GM12878 (cell line): ENCODE measurements at regions not wholly inside any gene's neighbourhood (a gene's known extent, or its start where the extent isn't known, plus 50 kb on each side); places are given as distances from the start of the nearest gene placed in this dataset.

Experiments
- ATAC-seq: fragments of 200-7000 bp; cut with Tn5 transposase; 3 replicates; pipeline ENCODE4 v1.9.1; 2020; ENCODE audit warnings: mild to moderate bottlenecking, moderate library complexity
- BruUV-seq: library from RNA; stranded (reverse); fragments of 400-500 nt; replicated peaks from 2 replicates; lab custom pipeline; 2021; lab: Mats Ljungman, UMichigan
- CTCF ChIA-PET: fragments of 300-600 bp; sonication (Branson Sonifier 250); formaldehyde crosslinking; extraction: SDS; loops from one replicate; lab custom pipeline; 2021; ENCODE audit warnings: inconsistent platforms; lab: Yijun Ruan, JAX
- POLR2A ChIA-PET: fragments of 350-600 bp; formaldehyde crosslinking; extraction: SDS; loops from one replicate; lab custom pipeline; 2021; ENCODE audit warnings: inconsistent platforms; lab: Charles Lee
- RAD21 ChIA-PET: fragments of 300-600 bp; sonication (Branson Sonifier 250); formaldehyde crosslinking; loops from one replicate; lab custom pipeline; 2023; ENCODE audit warnings: antibody characterized with exemption; ENCODE audit not compliant: unreplicated experiment; lab: Charles Lee
- SMC1A ChIA-PET: fragments of 300-600 bp; sonication (Branson Sonifier 250); formaldehyde crosslinking; loops from one replicate; lab custom pipeline; 2023; ENCODE audit not compliant: unreplicated experiment, uncharacterized antibody; lab: Charles Lee
- DNase-seq: peaks from one replicate; pipeline ENCODE4 v3.0.0-alpha.2; 2011; ENCODE audit warnings: low read depth, low spot score
- FAIRE-seq: peaks from 3 replicates; lab custom pipeline; 2011; peaks lifted over from hg19 to GRCh38; lab: Jason Lieb, UNC
- H2AFZ ChIP-seq: 2 replicates; pipeline ENCODE4 v1.6.0; 2011; ENCODE audit warnings: low read depth, low read length, control low read depth; ENCODE audit not compliant: control insufficient read depth
- H3K27ac ChIP-seq: 2 replicates; pipeline ENCODE4 v1.5.1; 2011; ENCODE audit warnings: control low read depth; ENCODE audit not compliant: control insufficient read depth, insufficient read depth
- H3K27me3 ChIP-seq, 2 experiments: replicated peaks in 1 of 2; 2 replicates each; pipeline versions ENCODE4 v1.6.0 to v1.6.1; 2011; ENCODE audit warnings: low read length in 1 of 2; ENCODE audit not compliant: control insufficient read depth in 2 of 2, insufficient read depth in 2 of 2
- H3K36me3 ChIP-seq, 2 experiments: 2 replicates each; pipeline ENCODE4 v1.5.1; 2011; ENCODE audit warnings: low read length in 1 of 2; ENCODE audit not compliant: control insufficient read depth in 2 of 2, insufficient read depth in 2 of 2
- H3K4me1 ChIP-seq: 2 replicates; pipeline ENCODE4 v1.6.1; 2011; ENCODE audit warnings: mild to moderate bottlenecking, low read length, moderate library complexity, mixed read lengths; ENCODE audit not compliant: control insufficient read depth, insufficient read depth
- H3K4me2 ChIP-seq: 2 replicates; pipeline ENCODE4 v1.6.0; 2011; ENCODE audit warnings: control low read depth; ENCODE audit not compliant: control insufficient read depth, insufficient read depth
- H3K4me3 ChIP-seq: fragments of 200-600 bp; sonication (generic); 2 replicates; pipeline ENCODE4 v1.5.1; 2016
- H3K79me2 ChIP-seq: 2 replicates; pipeline ENCODE4 v1.6.0; 2011; ENCODE audit warnings: low read length; ENCODE audit not compliant: control insufficient read depth, insufficient read depth
- H3K9ac ChIP-seq: 2 replicates; pipeline ENCODE4 v1.8.0; 2011; ENCODE audit warnings: low read length, control low read depth, mixed read lengths; ENCODE audit not compliant: control insufficient read depth, insufficient read depth
- H3K9me3 ChIP-seq: replicated peaks from 3 replicates; pipeline ENCODE4 v1.5.1; 2011; ENCODE audit warnings: mild to moderate bottlenecking, low read length; ENCODE audit not compliant: control insufficient read depth, insufficient read depth
- H4K20me1 ChIP-seq: 2 replicates; pipeline ENCODE4 v1.6.0; 2011; ENCODE audit not compliant: control insufficient read depth, insufficient read depth
- E4F1 ChIP-seq: fragments of 450-650 bp; IDR thresholded peaks from 2 replicates; pipeline ENCODE4 v1.6.1; 2018; ENCODE audit warnings: borderline replicate concordance, mild to moderate bottlenecking; ENCODE audit not compliant: partially characterized antibody
- KAT2A ChIP-seq: conservative IDR thresholded peaks from 2 replicates; pipeline ENCODE4 v1.6.1; 2011; ENCODE audit warnings: low read depth, low read length; ENCODE audit not compliant: control insufficient read depth
- MYC ChIP-seq: IDR thresholded peaks from 2 replicates; pipeline ENCODE4 v1.6.1; 2011; ENCODE audit warnings: mild to moderate bottlenecking, low read length, moderate library complexity, inconsistent platforms; ENCODE audit not compliant: insufficient read depth, insufficient replicate concordance, insufficient read length, severe bottlenecking
- POLR2AphosphoS2 ChIP-seq: IDR thresholded peaks from 2 replicates; pipeline ENCODE4 v1.6.1; 2011; ENCODE audit warnings: low read depth, mild to moderate bottlenecking, low read length, improper control_type of control experiment, moderate library complexity
- POU2F2 ChIP-seq: IDR thresholded peaks from 3 replicates; pipeline ENCODE4 v1.6.1; 2011; ENCODE audit warnings: low read depth, mild to moderate bottlenecking, low read length, borderline replicate concordance
- RAD21 ChIP-seq: IDR thresholded peaks from 2 replicates; pipeline ENCODE4 v1.6.1; 2011; ENCODE audit warnings: mild to moderate bottlenecking, low read depth, low read length, moderate library complexity; ENCODE audit not compliant: insufficient read depth
- SRF ChIP-seq, 2 experiments: IDR thresholded peaks; 2 replicates each; pipeline ENCODE4 v1.6.1; 2011; ENCODE audit warnings: low read depth in 2 of 2, low read length in 2 of 2, mild to moderate bottlenecking in 1 of 2, moderate library complexity in 1 of 2
- ZNF384 ChIP-seq: IDR thresholded peaks from 2 replicates; pipeline ENCODE4 v1.6.1; 2012; ENCODE audit warnings: low read depth, mild to moderate bottlenecking, low read length, improper control_type of control experiment, borderline replicate concordance
- WGBS: methylation state at CpG from one replicate; pipeline ENCODE4 v1.1.6; 2016; ENCODE audit warnings: low lambda C conversion rate; ENCODE audit not compliant: insufficient replicate concordance, insufficient coverage; ENCODE audit errors: missing lambda C conversion rate; 5-methylcytosine and 5-hydroxymethylcytosine counted together
- in situ Hi-C: fragments of 300-500 bp; cut with MboI; formaldehyde crosslinking; loops from 9 replicates; pipeline ENCODE4 v1.14.3; 2018; ENCODE audit warnings: mixed read lengths
- intact Hi-C: fragments of 100-400 bp; cut with micrococcal nuclease; formaldehyde crosslinking; loops from one replicate; pipeline ENCODE4 v1.14.2; 2022; ENCODE audit not compliant: unreplicated experiment
- TF ChIP-seq, protein P1 (sequence below): fragments of 450-650 bp; IDR thresholded peaks from 2 replicates; pipeline ENCODE4 v1.6.1; 2017; ENCODE audit warnings: borderline replicate concordance

GRCh38 chr4:75289914-75290582 lies 224.2 kb downstream of the RCHY1 start (continued):
- no peak for TF ChIP-seq ZNF384
- TF ChIP-seq RAD21: peak; percentile 90
- no peak for TF ChIP-seq POLR2AphosphoS2
- TF ChIP-seq, all 136 proteins: peak for 3

DNA sequence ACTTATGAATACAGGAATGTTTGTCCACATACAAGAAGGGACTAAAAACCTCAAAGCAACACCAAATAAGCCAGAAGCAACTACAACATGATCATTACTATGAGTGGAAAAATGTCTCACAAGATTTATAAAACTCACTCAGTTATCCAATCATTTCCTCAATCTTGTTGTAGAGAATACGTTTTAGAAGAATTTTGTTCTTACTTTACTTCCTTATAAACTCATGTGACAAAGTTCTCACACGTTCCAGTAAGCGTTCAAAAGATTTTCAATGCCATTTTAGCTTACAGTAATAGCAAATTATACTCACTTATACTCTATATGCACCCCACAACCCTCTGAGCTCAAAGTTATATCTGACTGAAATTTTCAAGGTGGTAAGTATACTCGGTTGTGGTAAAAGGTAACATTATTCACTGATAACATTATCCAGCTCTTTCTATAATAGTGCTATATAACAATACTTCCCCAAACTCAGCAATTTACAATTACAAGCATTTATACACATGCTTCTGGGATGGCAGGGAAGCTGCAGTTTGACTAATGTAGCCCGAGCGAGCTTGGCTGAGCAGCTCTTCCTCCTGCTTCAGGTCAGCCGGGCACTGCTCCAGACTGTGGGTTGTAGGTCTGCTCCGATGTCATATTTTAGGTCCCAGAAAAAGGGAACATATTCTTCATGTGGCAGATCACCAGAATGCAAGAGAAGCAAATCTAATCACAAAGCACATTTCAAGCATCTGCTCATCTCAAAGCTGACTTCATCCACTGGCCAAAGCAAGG lies 226.3 kb downstream of the RCHY1 start:
- no peaks in the 10 kb centered on the region for H3K27me3 ChIP-seq
- DNase-seq: no peak
- ATAC-seq: no peak
- H3K9ac ChIP-seq: no peak overlapping the region
- CTCF ChIA-PET: interaction anchor here (0.8 to 5.0 kb wide), 7 partner anchors 29 to 414 kb away, joined by 3 to 84 read pairs (median 3); partner anchors contain the start of gene PARM1
- WGBS: 44% methylated on average over 8 of the region's 8 CpGs
- no peaks in the 10 kb centered on the region for H3K9me3 ChIP-seq
- H3K4me1 ChIP-seq: no peaks in the 10 kb centered on the region
- H3K4me2 ChIP-seq: no peak overlapping the region
- BruUV-seq: no TSS peak
- H3K4me3 ChIP-seq: no peak overlapping the region
- SMC1A ChIA-PET: interaction anchor here (1.1 to 4.5 kb wide), 4 partner anchors 185 to 414 kb away, joined by 3 to 72 read pairs (median 4); no protein-coding TSS in a partner anchor
- TF ChIP-seq, protein P1, sequence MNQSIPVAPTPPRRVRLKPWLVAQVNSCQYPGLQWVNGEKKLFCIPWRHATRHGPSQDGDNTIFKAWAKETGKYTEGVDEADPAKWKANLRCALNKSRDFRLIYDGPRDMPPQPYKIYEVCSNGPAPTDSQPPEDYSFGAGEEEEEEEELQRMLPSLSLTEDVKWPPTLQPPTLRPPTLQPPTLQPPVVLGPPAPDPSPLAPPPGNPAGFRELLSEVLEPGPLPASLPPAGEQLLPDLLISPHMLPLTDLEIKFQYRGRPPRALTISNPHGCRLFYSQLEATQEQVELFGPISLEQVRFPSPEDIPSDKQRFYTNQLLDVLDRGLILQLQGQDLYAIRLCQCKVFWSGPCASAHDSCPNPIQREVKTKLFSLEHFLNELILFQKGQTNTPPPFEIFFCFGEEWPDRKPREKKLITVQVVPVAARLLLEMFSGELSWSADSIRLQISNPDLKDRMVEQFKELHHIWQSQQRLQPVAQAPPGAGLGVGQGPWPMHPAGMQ: no peak
- TF ChIP-seq KAT2A: no peak
- no peak for TF ChIP-seq MYC
- no peak for TF ChIP-seq E4F1
- TF ChIP-seq POU2F2: no peak
- no peak for TF ChIP-seq SRF (IDR thresholded peaks at IDR 0.05; ENCODE audit: low read depth in 2 of 2, low read length in 2 of 2)
- TF ChIP-seq POLR2AphosphoS2: no peak
- in situ Hi-C loops (loop anchor here (5.0 kb wide), 1 partner anchor 356 kb away; the partner anchor contains the start of gene PARM1), intact Hi-C loops (no loop called here)
- RAD21 ChIA-PET: interaction anchor here (5.0 to 5.3 kb wide), 2 partner anchors 354 to 413 kb away, joined by 37 to 61 read pairs; partner anchors contain the start of gene PARM1
- POLR2A ChIA-PET: no interaction called here
- H3K79me2 ChIP-seq: no peaks in the 10 kb centered on the region
- no peak for FAIRE-seq
- no peak overlapping the region for H2AFZ ChIP-seq
- no peaks in the 10 kb centered on the region for H3K36me3 ChIP-seq
- H4K20me1 ChIP-seq: no peaks in the 10 kb centered on the region
- H3K27ac ChIP-seq: no peak overlapping the region
